Adrenal gland (tissue), 5 donors: ENCODE measurements at regions not wholly inside any gene's neighbourhood (a gene's known extent, or its start where the extent isn't known, plus 50 kb on each side); places are given as distances from the start of the nearest gene placed in this dataset.

Source experiments
- POLR2A ChIP-seq, 2 donors: fragments of 450-650 bp; IDR thresholded peaks; one replicate each; pipeline ENCODE4 v1.6.1; 2017; ENCODE audit warnings: antibody characterized with exemption in 2 of 2, mild to moderate bottlenecking in 2 of 2, moderate library complexity in 1 of 2
- TF ChIP-seq, protein P1 (sequence below), 6 experiments: fragments of 450-650 bp in 4 of 6; fragments of 200-600 bp in 2 of 6; sonication (generic) in 1 of 6; IDR thresholded peaks; 1 replicate in 5 of 6; 2 replicates in 1 of 6; pipeline versions ENCODE4 v1.5.1 to v1.8.0; 2016 to 2021; ENCODE audit warnings: antibody characterized with exemption in 6 of 6, mild to moderate bottlenecking in 2 of 6, moderate library complexity in 1 of 6
- donor health status: DM: no; HTN: no; CAD: no.

DNA sequence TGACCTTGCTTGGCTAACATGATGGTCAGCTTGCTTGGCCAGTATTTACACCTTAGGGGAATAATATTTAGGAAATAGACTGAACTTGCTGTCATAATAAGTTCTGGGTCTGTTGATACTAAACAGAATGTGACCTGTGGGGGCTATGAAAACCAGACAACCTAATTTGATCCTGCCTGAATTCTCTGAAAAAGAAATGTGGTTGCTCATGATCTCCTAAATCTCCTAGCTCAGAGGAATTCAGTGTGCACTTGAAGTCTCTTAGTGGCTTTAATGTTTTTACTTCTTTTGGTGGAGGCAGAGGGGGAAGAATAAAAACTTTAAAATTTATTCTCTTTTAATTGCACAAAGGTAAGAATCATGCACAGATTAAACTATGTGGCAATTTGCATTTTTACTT lies 205.2 kb downstream of the SEC23IP start:
- TF ChIP-seq, protein P1, sequence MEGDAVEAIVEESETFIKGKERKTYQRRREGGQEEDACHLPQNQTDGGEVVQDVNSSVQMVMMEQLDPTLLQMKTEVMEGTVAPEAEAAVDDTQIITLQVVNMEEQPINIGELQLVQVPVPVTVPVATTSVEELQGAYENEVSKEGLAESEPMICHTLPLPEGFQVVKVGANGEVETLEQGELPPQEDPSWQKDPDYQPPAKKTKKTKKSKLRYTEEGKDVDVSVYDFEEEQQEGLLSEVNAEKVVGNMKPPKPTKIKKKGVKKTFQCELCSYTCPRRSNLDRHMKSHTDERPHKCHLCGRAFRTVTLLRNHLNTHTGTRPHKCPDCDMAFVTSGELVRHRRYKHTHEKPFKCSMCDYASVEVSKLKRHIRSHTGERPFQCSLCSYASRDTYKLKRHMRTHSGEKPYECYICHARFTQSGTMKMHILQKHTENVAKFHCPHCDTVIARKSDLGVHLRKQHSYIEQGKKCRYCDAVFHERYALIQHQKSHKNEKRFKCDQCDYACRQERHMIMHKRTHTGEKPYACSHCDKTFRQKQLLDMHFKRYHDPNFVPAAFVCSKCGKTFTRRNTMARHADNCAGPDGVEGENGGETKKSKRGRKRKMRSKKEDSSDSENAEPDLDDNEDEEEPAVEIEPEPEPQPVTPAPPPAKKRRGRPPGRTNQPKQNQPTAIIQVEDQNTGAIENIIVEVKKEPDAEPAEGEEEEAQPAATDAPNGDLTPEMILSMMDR (IDR thresholded peaks at IDR 0.05), result no peak
- no peak for TF ChIP-seq POLR2A (IDR thresholded peaks at IDR 0.05)
